SK-N-SH (cell line): ENCODE measurements at regions not wholly inside any gene's neighbourhood (a gene's known extent, or its start where the extent isn't known, plus 50 kb on each side); places are given as distances from the start of the nearest gene placed in this dataset.

Experiments used
- ELF1 ChIP-seq: IDR thresholded peaks from 2 replicates; pipeline ENCODE4 v1.4.0; 2012
- EP300 ChIP-seq, 2 experiments: IDR thresholded peaks; 2 replicates each; pipeline versions ENCODE4 v1.4.0 to v1.6.1; 2012; ENCODE audit warnings: borderline replicate concordance in 1 of 2, low read depth in 1 of 2, low read length in 1 of 2
- EZH2phosphoT487 ChIP-seq: fragments of 200-600 bp; sonication (generic); IDR thresholded peaks from 2 replicates; pipeline ENCODE4 v1.6.1; 2017; ENCODE audit warnings: low read depth, mixed run types, mild to moderate bottlenecking, antibody characterized with exemption, moderate library complexity, borderline replicate concordance
- FOXJ3 ChIP-seq: sonication (generic); formaldehyde crosslinking; IDR thresholded peaks from 2 replicates; pipeline ENCODE4 v1.5.1; 2020; ENCODE audit warnings: mild to moderate bottlenecking, missing genetic modification reagents
- MXI1 ChIP-seq: IDR thresholded peaks from 2 replicates; pipeline ENCODE4 v1.6.1; 2012; ENCODE audit warnings: mild to moderate bottlenecking, low read depth, low read length, improper control_type of control experiment
- POLR2AphosphoS5 ChIP-seq: IDR thresholded peaks from 2 replicates; pipeline ENCODE4 v1.6.1; 2012; ENCODE audit warnings: low read depth, low read length
- RAD21 ChIP-seq: IDR thresholded peaks from 2 replicates; pipeline ENCODE4 v1.6.1; 2012; ENCODE audit warnings: mild to moderate bottlenecking, low read length
- RFX5 ChIP-seq: IDR thresholded peaks from 2 replicates; pipeline ENCODE4 v1.6.1; 2012; ENCODE audit warnings: mild to moderate bottlenecking, improper control_type of control experiment, low read length
- SIN3A ChIP-seq: IDR thresholded peaks from 2 replicates; pipeline ENCODE4 v1.6.1; 2012; ENCODE audit warnings: low read depth, mild to moderate bottlenecking, low read length, moderate library complexity, borderline replicate concordance
- TAF1 ChIP-seq: IDR thresholded peaks from 2 replicates; pipeline ENCODE4 v1.6.1; 2012; ENCODE audit warnings: low read depth, mild to moderate bottlenecking, low read length, moderate library complexity, borderline replicate concordance
- TF ChIP-seq, protein P1 (sequence below): IDR thresholded peaks from 2 replicates; pipeline ENCODE4 v1.4.0; 2012; ENCODE audit warnings: low read depth
- TF ChIP-seq, protein P2 (sequence below): fragments of 200-600 bp; sonication (generic); IDR thresholded peaks from 2 replicates; pipeline ENCODE4 v1.6.1; 2017; ENCODE audit warnings: antibody characterized with exemption, mild to moderate bottlenecking, moderate library complexity
- TF ChIP-seq, protein P3 (sequence below): fragments of 150-350 bp; IDR thresholded peaks from 2 replicates; pipeline ENCODE4 v1.6.1; 2017; ENCODE audit warnings: antibody characterized with exemption, low read length, low read depth, borderline replicate concordance

DNA sequence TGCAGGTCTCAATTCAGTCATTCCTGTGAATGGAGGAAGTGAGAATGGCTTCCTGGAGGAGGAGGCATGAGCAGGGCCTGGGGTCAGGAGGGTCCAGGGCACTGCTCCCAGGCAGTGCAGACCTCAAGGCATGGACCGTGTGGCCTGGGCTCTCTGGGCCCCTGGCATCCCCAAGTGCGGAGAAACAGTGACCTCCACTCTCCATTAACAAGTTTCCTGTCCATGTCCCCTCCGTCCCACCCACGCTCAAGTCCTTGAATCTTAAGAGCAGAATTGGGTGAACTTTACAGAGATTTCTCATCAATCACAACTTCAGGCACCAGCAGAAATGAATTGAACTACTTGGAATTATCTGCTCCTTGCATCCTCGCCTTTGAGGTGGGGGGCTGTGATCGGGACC, 211.1 kb downstream of the NPHP4 start:
- TF ChIP-seq, protein P1, sequence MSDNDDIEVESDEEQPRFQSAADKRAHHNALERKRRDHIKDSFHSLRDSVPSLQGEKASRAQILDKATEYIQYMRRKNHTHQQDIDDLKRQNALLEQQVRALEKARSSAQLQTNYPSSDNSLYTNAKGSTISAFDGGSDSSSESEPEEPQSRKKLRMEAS: no peak
- no peak for TF ChIP-seq TAF1
- no peak for TF ChIP-seq EP300 (IDR thresholded peaks at IDR 0.05; ENCODE audit: borderline replicate concordance in 1 of 2, low read depth in 1 of 2, low read length in 1 of 2)
- TF ChIP-seq SIN3A: no peak
- TF ChIP-seq POLR2AphosphoS5: no peak
- TF ChIP-seq RFX5: no peak
- TF ChIP-seq EZH2phosphoT487: no peak
- no peak for TF ChIP-seq ELF1
- TF ChIP-seq, protein P2, sequence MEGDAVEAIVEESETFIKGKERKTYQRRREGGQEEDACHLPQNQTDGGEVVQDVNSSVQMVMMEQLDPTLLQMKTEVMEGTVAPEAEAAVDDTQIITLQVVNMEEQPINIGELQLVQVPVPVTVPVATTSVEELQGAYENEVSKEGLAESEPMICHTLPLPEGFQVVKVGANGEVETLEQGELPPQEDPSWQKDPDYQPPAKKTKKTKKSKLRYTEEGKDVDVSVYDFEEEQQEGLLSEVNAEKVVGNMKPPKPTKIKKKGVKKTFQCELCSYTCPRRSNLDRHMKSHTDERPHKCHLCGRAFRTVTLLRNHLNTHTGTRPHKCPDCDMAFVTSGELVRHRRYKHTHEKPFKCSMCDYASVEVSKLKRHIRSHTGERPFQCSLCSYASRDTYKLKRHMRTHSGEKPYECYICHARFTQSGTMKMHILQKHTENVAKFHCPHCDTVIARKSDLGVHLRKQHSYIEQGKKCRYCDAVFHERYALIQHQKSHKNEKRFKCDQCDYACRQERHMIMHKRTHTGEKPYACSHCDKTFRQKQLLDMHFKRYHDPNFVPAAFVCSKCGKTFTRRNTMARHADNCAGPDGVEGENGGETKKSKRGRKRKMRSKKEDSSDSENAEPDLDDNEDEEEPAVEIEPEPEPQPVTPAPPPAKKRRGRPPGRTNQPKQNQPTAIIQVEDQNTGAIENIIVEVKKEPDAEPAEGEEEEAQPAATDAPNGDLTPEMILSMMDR: no peak
- TF ChIP-seq RAD21: no peak
- TF ChIP-seq FOXJ3 (CRISPR knock-in tag): no peak
- no peak for TF ChIP-seq MXI1
- TF ChIP-seq, protein P3, sequence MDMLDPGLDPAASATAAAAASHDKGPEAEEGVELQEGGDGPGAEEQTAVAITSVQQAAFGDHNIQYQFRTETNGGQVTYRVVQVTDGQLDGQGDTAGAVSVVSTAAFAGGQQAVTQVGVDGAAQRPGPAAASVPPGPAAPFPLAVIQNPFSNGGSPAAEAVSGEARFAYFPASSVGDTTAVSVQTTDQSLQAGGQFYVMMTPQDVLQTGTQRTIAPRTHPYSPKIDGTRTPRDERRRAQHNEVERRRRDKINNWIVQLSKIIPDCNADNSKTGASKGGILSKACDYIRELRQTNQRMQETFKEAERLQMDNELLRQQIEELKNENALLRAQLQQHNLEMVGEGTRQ: no peak
